GM12864 (cell line): ENCODE measurements at regions not wholly inside any gene's neighbourhood (a gene's known extent, or its start where the extent isn't known, plus 50 kb on each side); places are given as distances from the start of the nearest gene placed in this dataset.

Source experiments
- DNase-seq: peaks from one replicate; pipeline ENCODE4 v3.0.0-alpha.2; 2011; ENCODE audit warnings: low read depth
- H3K4me3 ChIP-seq: 2 replicates; pipeline ENCODE4 v1.5.1; 2011; ENCODE audit warnings: mild to moderate bottlenecking, low read depth, low read length, control low read depth
- CTCF ChIP-seq: IDR thresholded peaks from 2 replicates; pipeline ENCODE4 v1.5.1; 2011; ENCODE audit warnings: low read depth, mild to moderate bottlenecking, moderate library complexity, low read length, control low read depth, inconsistent platforms; ENCODE audit errors: missing control alignments

- no peak for DNase-seq
- H3K4me3 ChIP-seq: no peak overlapping the region
- no peak for TF ChIP-seq CTCF
These were observed 995.4 kb upstream of the LRRN3 start for GRCh38 chr7:110095372-110096052.

GRCh38 chr7:110104243-110104642 lies 986.7 kb upstream of the LRRN3 start:
- H3K4me3 ChIP-seq: no peak overlapping the region
- TF ChIP-seq CTCF: no peak
- DNase-seq: no peak

GRCh38 chr7:110105307-110105706 lies 985.6 kb upstream of the LRRN3 start:
- DNase-seq: no peak
- TF ChIP-seq CTCF: no peak

GRCh38 chr7:110105840-110106239 lies 985.1 kb upstream of the LRRN3 start:
- no peak for DNase-seq
- no peak for TF ChIP-seq CTCF
- no peak overlapping the region for H3K4me3 ChIP-seq

More at GRCh38 chr7:110105307-110105706, 985.6 kb upstream of the LRRN3 start:
- no peak overlapping the region for H3K4me3 ChIP-seq

- TF ChIP-seq CTCF: no peak
- H3K4me3 ChIP-seq: no peak overlapping the region
- DNase-seq: no peak
These were observed 970.9 kb upstream of the LRRN3 start for GRCh38 chr7:110119883-110120581.

- H3K4me3 ChIP-seq: no peak overlapping the region
- DNase-seq: no peak
- TF ChIP-seq CTCF: no peak
These were observed 961.8 kb upstream of the LRRN3 start for GRCh38 chr7:110129159-110129558.
